Heart right ventricle (tissue), 16 donors: ENCODE measurements at regions not wholly inside any gene's neighbourhood (a gene's known extent, or its start where the extent isn't known, plus 50 kb on each side); places are given as distances from the start of the nearest gene placed in this dataset.
A peak's percentile ranks its signal among the peaks of the same experiment; 100 is the strongest.

Source experiments
- ATAC-seq, 8 donors: fragments of 200-7000 bp; cut with Tn5 transposase; one replicate each; pipeline ENCODE4 v1.9.1; 2020; ENCODE audit warnings: mild to moderate bottlenecking in 8 of 8, moderate library complexity in 8 of 8, moderate number of reproducible peaks in 1 of 8
- DNase-seq, 2 donors: peaks; one replicate each; pipeline ENCODE4 v3.0.0-alpha.2; 2020
- H3K27ac ChIP-seq, 10 donors: fragments of 200-600 bp; sonication (generic) in 2 of 10; one replicate each; pipeline versions ENCODE4 v1.5.0 to v1.8.0; 2020 to 2022; ENCODE audit warnings: mild to moderate bottlenecking in 3 of 10
- H3K27me3 ChIP-seq, 7 donors: fragments of 200-600 bp; one replicate each; pipeline ENCODE4 v1.8.0; 2021 to 2022; ENCODE audit warnings: mild to moderate bottlenecking in 2 of 7
- H3K36me3 ChIP-seq, 9 donors: fragments of 200-600 bp; sonication (generic) in 1 of 9; one replicate each; pipeline versions ENCODE4 v1.5.0 to v1.8.0; 2020 to 2022; ENCODE audit warnings: mild to moderate bottlenecking in 2 of 9
- H3K4me1 ChIP-seq, 9 donors: fragments of 200-600 bp; sonication (generic) in 1 of 9; one replicate each; pipeline versions ENCODE4 v1.5.0 to v1.8.0; 2020 to 2022; ENCODE audit warnings: mild to moderate bottlenecking in 4 of 9
- H3K4me3 ChIP-seq, 10 donors: fragments of 200-600 bp; sonication (generic) in 2 of 10; one replicate each; pipeline versions ENCODE4 v1.5.0 to v1.8.0; 2020 to 2022; ENCODE audit warnings: mild to moderate bottlenecking in 7 of 10, moderate library complexity in 2 of 10
- H3K9me3 ChIP-seq, 11 donors: fragments of 200-600 bp in 10 of 11; sonication (generic) in 2 of 11; one replicate each; pipeline versions ENCODE4 v1.5.0 to v1.8.0; 2013 to 2022; ENCODE audit warnings: mild to moderate bottlenecking in 2 of 11, control low read depth in 1 of 11, moderate library complexity in 1 of 11
- WGBS, 2 donors: extraction: QIAGEN DNeasy Blood & Tissue Kit; methylation state at CpG; one replicate each; pipeline ENCODE4 v1.1.7; 2013; ENCODE audit warnings: inconsistent platforms in 1 of 2; 5-methylcytosine and 5-hydroxymethylcytosine counted together
- intact Hi-C, 10 donors: fragments of 100-400 bp; cut with DNase I; formaldehyde crosslinking; loops; one replicate each; pipeline versions ENCODE4 v1.11.1 to v1.14.2; 2022
- TF ChIP-seq, protein P1 (sequence below), 9 donors: fragments of 200-600 bp; sonication (generic) in 2 of 9; IDR thresholded peaks; one replicate each; pipeline versions ENCODE4 v1.5.0 to v1.8.0; 2021 to 2022; ENCODE audit warnings: antibody characterized with exemption in 9 of 9, mild to moderate bottlenecking in 5 of 9, moderate library complexity in 1 of 9
- donor health status: Arrhythmogenic right ventricular cardiomyopathy.
- donor health status: ischemic (EF 13 %, LVEDD 7.1; RV severe dilation, severe dysfunction).
- donor health status: healthy with polysubstance abuse.
- donor health status: DM: no; HTN: yes; CAD: no.
- donor health status: DM: no; HTN: no; CAD: no.
- donor health status: ischemic (EF 25% LVEDD 6.9; RV normal size, moderate dysfunction).
- donor health status: ischemic (EF 25% LVEDD 5.7; RV mildly dilated, moderate dysfunction).
- donor health status: healthy.
- donor health status: DM: yes; HTN: yes; CAD: no.
- donor health status: Ischemic cardiomyopathy.
- donor health status: ischemic (EF 35%, LVEDD 5.7; RV mildly dilated, moderate dysfunction).
- donor health status: nonischemic (EF 11% LVEDD 7.7; RV severe dilation, severe dysfunction).
- donor health status: DM: yes; HTN: yes; CAD: no.
- donor health status: PGD.
- donor health status: ischemic (EF 29% LVEDD 5.4; RV normal size, mild dysfunction).
- donor health status: nonischemic (EF 23%, LVEDD 6.1; RV moderate dilation, normal function).

DNA sequence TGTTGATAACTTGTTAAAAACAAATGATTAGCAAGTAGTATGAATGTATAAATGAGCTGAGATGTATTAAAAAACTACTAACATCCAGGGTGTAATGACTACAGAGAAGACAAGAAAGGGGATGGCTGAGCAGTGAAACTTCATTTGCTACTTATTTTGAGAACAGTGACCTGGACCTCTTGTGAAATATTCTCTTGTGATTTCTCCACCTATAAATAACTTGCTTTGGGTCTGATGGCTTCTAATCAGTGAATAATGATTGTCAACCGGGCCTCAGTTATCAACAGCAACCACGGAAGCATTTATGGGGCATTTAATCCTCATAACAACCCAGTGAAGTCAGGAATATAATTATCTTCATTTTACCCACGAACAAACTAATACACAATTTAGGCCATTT is 154.2 kb upstream of the HAND2 start:
- ATAC-seq, result peak; percentile 56 to 90 (median 84)
- intact Hi-C loops, result loop anchor here in 6 of 10 donors (5.0 to 10.0 kb wide), 5 partner anchors 63 to 167 kb away; partner anchors contain the start of gene HAND2 (in 3 of the 6)
- Histone ChIP-seq H3K4me1 (peaks cover 0 to 39% (median 9%) of the 10 kb centered on the region in 9 donors), H3K9me3 (peaks cover 0 to 5% (median 0%) of the 10 kb centered on the region in 11 donors), H3K36me3 (no peaks in the 10 kb centered on the region), H3K27me3 (no peaks in the 10 kb centered on the region), H3K4me3 (no peak overlapping the region), H3K27ac (peak overlapping the region; percentile 44 to 89 (median 78))
- TF ChIP-seq, protein P1, sequence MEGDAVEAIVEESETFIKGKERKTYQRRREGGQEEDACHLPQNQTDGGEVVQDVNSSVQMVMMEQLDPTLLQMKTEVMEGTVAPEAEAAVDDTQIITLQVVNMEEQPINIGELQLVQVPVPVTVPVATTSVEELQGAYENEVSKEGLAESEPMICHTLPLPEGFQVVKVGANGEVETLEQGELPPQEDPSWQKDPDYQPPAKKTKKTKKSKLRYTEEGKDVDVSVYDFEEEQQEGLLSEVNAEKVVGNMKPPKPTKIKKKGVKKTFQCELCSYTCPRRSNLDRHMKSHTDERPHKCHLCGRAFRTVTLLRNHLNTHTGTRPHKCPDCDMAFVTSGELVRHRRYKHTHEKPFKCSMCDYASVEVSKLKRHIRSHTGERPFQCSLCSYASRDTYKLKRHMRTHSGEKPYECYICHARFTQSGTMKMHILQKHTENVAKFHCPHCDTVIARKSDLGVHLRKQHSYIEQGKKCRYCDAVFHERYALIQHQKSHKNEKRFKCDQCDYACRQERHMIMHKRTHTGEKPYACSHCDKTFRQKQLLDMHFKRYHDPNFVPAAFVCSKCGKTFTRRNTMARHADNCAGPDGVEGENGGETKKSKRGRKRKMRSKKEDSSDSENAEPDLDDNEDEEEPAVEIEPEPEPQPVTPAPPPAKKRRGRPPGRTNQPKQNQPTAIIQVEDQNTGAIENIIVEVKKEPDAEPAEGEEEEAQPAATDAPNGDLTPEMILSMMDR (IDR thresholded peaks at IDR 0.05), result no peak
- WGBS, 2 donors, result 22 to 27% methylated on average over 3 of the region's 3 CpGs
- DNase-seq, result peak in 1 of 2 donors; percentile 13

DNA sequence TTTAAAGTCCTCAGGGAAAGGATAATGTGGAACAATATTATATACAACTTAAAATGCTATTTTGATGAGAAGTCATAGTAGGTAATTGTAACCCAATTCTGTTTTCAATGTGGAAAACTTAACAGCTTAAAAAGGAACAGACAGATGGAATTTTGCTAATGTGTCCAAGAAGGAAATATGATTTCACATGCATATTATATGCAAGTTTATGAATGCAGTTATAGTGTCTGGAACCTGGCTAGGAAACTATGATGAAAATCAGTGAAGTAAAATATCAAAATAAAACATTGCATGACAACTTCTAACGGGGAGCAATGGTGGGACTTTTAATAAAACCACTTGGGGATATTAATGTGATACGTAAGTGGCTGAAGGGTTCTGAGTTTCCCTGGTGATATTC is 152.6 kb upstream of the HAND2 start:
- intact Hi-C loops, result loop anchor here in 6 of 10 donors (5.0 to 10.0 kb wide), 5 partner anchors 65 to 165 kb away; partner anchors contain the start of gene HAND2 (in 3 of the 6)
- ATAC-seq (no peak), DNase-seq (no peak)
- TF ChIP-seq, protein P1 (IDR thresholded peaks at IDR 0.05), result no peak
- Histone ChIP-seq H3K27me3 (no peaks in the 10 kb centered on the region), H3K27ac (peak overlapping the region in 6 of 10 donors; percentile 6 to 89 (median 83)), H3K36me3 (no peaks in the 10 kb centered on the region), H3K9me3 (peaks cover 0 to 2% (median 0%) of the 10 kb centered on the region in 11 donors), H3K4me1 (peaks cover 0 to 39% (median 9%) of the 10 kb centered on the region in 9 donors), H3K4me3 (no peak overlapping the region)
- WGBS, 2 donors, result 37 to 43% methylated on average over 2 of the region's 2 CpGs

DNA sequence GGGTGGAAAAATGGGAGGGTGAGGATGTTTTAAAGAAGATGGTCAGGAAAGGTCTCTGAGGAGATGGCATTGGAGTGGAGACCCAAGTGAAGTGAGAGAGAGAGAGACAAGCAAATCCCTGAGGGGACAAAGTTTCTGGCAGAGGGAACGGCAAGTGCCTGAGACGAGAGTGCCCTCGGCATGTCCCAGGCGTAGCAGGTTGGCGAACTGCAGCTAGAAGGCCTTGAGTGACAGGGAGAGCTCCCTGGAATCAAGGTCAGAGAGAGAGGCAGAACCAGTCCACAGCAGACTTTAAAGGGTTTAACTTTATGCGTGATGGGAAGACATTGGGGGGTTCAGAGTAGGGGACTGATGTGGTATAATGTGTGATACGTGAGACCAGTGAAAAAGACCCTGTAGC is 150.2 kb upstream of the HAND2 start:
- DNase-seq, result peak; percentile 40 to 44
- peaks cover 0 to 6% (median 0%) of the 10 kb centered on the region in 11 donors for H3K9me3 ChIP-seq
- peak overlapping the region; percentile 3 to 80 (median 64) for H3K27ac ChIP-seq
- no peak overlapping the region for H3K4me3 ChIP-seq
- 42 to 50% methylated on average over 7 of the region's 7 CpGs for WGBS, 2 donors
- TF ChIP-seq, protein P1 (IDR thresholded peaks at IDR 0.05), result no peak
- peaks cover 0 to 30% (median 8%) of the 10 kb centered on the region in 9 donors for H3K4me1 ChIP-seq
- H3K36me3 ChIP-seq, result no peaks in the 10 kb centered on the region
- no peaks in the 10 kb centered on the region for H3K27me3 ChIP-seq
- ATAC-seq, result peak; percentile 65 to 87 (median 76)
- intact Hi-C loops, result loop anchor here in 6 of 10 donors (5.0 to 10.0 kb wide), 5 partner anchors 67 to 163 kb away; partner anchors contain the start of gene HAND2 (in 3 of the 6)

DNA sequence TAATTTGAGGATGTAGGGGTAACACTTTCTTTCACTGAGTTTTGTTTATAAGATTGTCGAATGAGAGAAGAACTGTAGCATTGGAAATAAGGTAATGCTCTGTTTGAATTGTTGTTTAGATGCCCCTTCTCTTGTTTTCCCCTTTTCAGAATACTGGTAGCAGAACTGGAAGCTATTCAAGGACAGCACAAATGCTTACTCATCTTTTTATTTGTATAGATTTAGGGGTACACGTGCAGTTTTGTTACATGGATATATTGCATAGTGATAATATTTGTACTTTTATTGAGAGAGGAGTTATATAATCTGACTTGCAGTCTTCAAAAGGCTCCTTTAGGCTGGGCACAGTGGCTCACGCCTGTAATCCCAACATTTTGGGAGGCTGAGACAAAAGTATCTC is 145.4 kb upstream of the HAND2 start:
- TF ChIP-seq, protein P1 (IDR thresholded peaks at IDR 0.05), result no peak
- H3K27me3 ChIP-seq, result no peaks in the 10 kb centered on the region
- peaks cover 0 to 6% (median 0%) of the 10 kb centered on the region in 11 donors for H3K9me3 ChIP-seq
- peaks cover 0 to 12% (median 0%) of the 10 kb centered on the region in 9 donors for H3K4me1 ChIP-seq
- no peak for DNase-seq
- H3K4me3 ChIP-seq, result no peak overlapping the region
- intact Hi-C loops, result loop anchor here in 1 of 10 donors (10.0 kb wide), 1 partner anchor 141 kb away; the partner anchor contains the start of gene HAND2
- H3K36me3 ChIP-seq, result no peaks in the 10 kb centered on the region
- no peak for ATAC-seq
- WGBS, 2 donors, result 74 to 80% methylated on average over 3 of the region's 3 CpGs
- H3K27ac ChIP-seq, result no peak overlapping the region
